GM19043 (cell line): ENCODE measurements at regions not wholly inside any gene's neighbourhood (a gene's known extent, or its start where the extent isn't known, plus 50 kb on each side); places are given as distances from the start of the nearest gene placed in this dataset.

Experiments
- ATAC-seq: cut with Tn5 transposase; IDR thresholded peaks from one replicate; pipeline ENCODE4 v1.9.1; 2021; ENCODE audit warnings: low read depth; ENCODE audit not compliant: unreplicated experiment

DNA sequence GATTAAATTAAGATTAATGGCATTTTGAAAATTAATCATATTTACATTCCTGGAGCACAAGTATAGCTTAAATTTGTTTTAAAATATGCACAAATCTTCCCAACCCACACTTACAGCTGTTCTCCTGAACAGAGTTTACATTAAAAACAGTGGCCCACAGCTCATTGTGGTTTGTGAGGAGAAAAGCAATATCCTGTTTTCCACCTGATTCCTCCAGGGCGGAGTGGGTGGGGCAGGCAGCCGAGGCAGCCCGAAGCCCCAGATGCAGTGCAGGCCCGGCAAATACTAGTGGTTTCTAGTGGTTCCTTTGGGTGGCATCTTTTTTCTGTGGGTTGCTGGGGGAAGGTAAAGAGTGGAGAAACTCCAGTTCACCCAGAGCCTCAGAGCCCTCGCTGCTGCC lies 280.8 kb downstream of the ARHGAP12 start:
- ATAC-seq: no peak

DNA sequence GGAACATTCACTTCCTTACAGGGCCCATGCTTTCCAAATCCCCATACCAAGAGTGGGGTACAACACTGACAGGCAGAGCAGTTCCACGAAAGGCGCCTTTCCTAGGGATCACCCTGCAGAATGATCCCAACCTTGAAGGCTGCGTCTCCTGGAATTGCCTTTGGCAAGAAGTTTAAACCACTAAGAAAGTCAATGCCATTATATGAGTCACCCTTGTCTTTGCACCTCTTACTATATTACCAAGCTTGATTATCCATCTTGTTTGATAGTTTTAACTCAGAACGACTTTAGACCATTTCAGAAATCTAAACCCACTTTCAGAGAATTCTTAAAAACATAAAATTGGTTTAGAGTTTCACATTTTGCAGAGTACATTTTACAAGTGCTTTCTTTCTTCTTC lies 282.1 kb downstream of the ARHGAP12 start:
- no peak for ATAC-seq

GRCh38 chr10:31645786-31646185 lies 282.8 kb downstream of the ARHGAP12 start:
- no peak for ATAC-seq

GRCh38 chr10:31644931-31645633 lies 283.5 kb downstream of the ARHGAP12 start:
- ATAC-seq: no peak

GRCh38 chr10:31642281-31642680 lies 286.4 kb downstream of the ARHGAP12 start:
- no peak for ATAC-seq

DNA sequence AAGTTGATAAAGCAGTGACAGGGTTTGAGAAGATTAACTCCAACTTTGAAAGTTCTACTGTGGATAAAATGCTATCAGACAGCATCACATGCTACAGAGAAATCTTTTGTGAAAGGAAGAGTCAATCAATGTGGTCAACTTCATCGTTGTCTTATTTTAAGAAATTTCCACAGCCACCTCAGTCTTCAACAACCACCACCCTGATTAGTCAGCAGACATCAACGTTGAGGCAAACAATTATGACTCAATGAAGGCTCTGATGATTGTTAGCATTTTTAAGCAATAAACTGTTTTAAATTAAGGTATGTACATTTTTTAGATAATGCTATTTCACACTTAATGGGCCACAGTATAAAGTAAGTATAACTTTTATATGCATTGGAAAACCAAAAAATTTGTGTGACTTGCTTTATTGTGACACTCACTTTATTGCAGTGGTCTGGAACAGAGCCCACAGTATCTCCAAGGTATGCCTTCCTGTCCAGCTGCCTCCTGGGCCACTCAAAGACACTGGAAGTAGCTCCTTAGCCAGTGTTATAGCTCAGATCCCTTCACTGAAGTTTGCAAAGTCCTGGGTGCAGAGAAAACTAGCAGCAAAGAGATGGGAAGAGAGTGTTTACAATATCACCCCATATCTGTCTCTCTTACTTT lies 293.1 kb downstream of the ARHGAP12 start:
- no peak for ATAC-seq

- no peak for ATAC-seq
These were observed 293.6 kb downstream of the ARHGAP12 start for GRCh38 chr10:31635009-31635408.

- ATAC-seq: no peak
These were observed 297.6 kb downstream of the ARHGAP12 start for GRCh38 chr10:31630861-31631567.

DNA sequence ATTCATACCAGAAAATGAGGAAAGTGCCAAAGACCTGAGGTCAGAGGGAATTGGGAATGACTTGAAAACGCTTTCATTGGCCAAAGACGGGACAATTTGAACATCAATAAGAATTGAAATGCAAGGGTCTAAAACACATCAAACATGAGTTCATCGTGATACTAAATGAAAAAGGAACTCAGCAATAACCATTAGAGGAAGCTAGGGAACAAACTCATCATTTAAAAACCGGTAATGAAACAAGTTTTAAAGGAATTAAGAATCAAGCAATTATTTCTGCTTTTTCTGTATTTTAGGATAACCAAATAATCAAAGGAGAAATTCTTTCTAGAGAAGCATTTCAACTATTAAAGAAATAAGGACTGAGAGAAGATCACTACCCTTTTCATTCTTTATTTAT lies 303.1 kb downstream of the ARHGAP12 start:
- no peak for ATAC-seq

DNA sequence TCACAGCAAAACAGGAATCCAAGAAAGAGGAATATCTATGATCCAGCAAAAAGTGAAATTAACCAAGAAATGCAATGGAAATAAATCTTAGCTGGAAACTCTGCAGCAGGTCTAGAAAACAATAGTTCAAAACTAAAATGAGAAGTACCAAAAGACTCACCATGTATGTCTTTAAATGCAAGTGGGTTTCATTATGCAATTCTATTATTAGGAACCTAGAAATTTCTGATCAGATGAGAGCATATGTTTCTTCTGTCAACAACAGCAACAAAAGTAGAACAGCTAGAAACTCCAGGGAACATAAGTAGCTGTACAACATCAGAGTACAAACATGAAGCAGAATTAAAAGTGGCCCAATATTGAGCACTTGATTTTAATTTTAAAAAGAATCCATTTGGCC lies 304.0 kb downstream of the ARHGAP12 start:
- ATAC-seq: no peak

GRCh38 chr10:31623947-31624346 lies 304.7 kb downstream of the ARHGAP12 start:
- ATAC-seq: no peak

- ATAC-seq: no peak
These were observed 304.4 kb downstream of the ZEB1 start for GRCh38 chr10:31623466-31623865.

GRCh38 chr10:31622978-31623377 lies 304.0 kb downstream of the ZEB1 start:
- no peak for ATAC-seq

- ATAC-seq: no peak
These were observed 302.7 kb downstream of the ZEB1 start for GRCh38 chr10:31621733-31622132.

GRCh38 chr10:31620226-31621151 lies 301.5 kb downstream of the ZEB1 start:
- ATAC-seq: no peak

DNA sequence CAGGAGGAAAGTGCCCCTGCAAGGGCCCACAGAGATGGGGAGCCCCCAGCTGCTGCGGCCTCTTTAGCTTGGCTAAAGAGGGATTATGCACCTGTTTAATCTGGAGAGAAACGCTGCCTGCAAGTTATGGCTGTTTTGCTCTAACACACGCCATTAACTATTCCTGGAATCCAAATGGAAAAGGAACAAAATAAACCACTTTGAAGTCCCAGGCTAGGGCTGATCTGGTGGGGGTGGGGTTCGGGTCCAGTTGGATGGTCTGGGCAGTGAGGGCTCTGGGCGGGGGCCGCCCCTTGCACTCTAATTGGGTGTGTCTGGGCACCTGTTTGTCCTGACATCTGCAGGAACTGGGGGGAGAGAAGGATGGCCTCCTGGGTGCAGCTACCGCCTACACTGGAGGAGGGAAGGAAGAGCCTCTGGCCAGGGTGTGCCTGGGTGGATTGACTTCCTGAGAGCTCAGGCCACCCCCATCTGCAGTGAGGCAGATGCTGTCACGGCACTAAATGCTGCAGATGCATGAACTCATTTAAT lies 300.6 kb downstream of the ZEB1 start:
- ATAC-seq: no peak

DNA sequence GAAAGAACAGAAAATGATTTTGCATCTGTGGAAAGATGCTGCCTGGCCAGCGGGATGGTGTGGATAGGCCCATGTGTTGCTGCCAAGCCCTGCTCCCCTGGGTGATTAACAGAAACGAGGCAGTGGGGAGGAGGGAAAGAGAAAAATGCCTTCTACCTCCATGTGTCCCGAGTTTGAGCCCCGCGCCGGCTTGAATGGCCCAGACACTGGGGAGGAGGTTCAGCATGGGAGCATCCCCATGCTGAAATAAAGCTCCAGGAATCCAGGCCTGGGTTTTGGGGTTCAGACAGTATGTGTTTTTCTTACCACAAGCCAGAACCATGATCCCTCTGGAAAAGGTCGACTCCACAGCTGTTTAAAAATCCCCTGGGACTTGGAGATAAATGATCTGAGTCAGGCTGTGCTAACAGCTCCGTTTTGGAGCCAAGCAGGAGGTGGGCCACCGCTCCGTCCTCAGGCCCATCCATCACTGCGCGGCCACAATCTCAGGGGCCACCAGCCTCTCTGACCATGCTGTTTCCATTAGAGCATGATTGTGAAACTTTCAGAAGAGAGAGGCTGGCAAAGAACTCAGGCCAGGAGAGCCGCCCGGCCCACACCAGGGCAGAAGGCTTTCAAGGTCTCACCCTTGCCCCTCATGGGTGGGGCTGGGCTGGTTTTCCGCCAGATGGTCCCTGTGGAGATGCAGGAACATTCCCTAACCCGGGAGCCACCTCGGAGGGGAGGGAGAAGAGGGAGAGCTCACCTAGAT lies 299.7 kb downstream of the ZEB1 start:
- ATAC-seq: no peak

DNA sequence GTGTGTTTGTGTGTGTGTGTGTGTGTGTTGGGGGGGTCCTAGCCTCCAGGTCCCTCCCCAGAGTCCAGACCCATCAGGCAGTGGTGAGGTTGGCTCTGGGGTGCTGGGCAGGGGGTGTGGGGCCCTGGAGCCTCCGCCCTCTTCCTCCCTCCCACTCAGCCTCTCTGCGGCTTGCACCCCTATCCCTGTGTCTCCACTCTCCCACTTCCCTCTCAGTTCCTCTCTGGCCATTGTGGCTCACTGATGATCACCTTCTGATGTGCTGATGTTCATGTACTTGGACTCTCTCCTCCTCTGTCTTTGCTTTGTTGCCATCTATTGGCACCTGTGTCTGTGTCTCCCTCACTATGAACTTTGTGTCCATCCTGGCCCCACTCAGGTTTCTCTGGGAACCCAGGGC lies 298.7 kb downstream of the ZEB1 start:
- no peak for ATAC-seq

GRCh38 chr10:31617133-31617532 lies 298.1 kb downstream of the ZEB1 start:
- ATAC-seq: no peak

DNA sequence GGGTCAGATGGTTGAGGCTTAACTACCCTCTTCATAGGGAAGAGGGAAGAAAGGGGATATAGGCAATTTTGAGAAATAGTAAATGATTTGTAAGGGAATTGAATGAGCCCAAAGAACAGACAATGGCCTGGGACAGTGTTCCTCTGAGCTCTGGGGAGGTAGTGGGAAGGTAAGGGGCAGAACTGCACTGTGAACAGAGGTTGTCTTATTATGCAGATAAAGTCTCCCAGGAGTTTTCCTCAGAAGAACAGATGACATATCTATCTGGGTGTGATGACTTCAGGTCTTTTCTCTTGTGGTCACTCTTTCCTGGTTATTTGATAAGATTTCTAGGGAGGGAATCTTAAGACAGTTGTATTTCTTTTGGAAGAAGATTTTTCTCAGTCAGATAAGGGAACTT lies 296.1 kb downstream of the ZEB1 start:
- no peak for ATAC-seq
